Renal cortex interstitium (tissue), 11 donors: ENCODE measurements at regions not wholly inside any gene's neighbourhood (a gene's known extent, or its start where the extent isn't known, plus 50 kb on each side); places are given as distances from the start of the nearest gene placed in this dataset.
"Not testable (repeated sequence)": the region's sequence is repeated elsewhere in the genome, so short reads cannot be mapped to it uniquely, and the experiment has no call there.

Source experiments
- DNase-seq, 11 donors: peaks; one replicate each; pipeline ENCODE4 v3.0.0-alpha.2; 2013; ENCODE audit warnings: low read depth in 9 of 11, low spot score in 4 of 11; ENCODE audit errors: extremely low read depth in 1 of 11

DNA sequence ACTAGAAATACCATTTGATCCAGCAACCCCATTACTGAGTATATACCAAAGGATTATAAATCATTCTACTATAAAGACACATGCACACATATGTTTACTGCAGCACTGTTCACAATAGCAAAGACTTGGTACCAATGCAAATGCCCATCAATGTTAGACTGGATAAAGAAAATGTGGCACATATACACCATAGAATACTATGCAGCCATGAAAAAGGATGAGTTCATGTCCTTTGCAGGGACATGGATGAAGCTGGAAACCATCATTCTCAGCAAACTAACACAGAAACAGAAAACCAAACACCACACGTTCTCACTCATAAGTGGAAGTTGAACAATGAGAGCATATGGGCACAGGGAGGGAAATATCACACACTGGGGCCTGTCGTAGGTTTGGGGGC, 106.0 kb downstream of the SPATA18 start:
- DNase-seq = not testable (repeated sequence)

- DNase-seq = no peak
These were observed 106.7 kb downstream of the SPATA18 start for GRCh38 chr4:52157641-52158316.

- DNase-seq = no peak
These were observed 109.8 kb downstream of the SPATA18 start for GRCh38 chr4:52160859-52161258.

DNA sequence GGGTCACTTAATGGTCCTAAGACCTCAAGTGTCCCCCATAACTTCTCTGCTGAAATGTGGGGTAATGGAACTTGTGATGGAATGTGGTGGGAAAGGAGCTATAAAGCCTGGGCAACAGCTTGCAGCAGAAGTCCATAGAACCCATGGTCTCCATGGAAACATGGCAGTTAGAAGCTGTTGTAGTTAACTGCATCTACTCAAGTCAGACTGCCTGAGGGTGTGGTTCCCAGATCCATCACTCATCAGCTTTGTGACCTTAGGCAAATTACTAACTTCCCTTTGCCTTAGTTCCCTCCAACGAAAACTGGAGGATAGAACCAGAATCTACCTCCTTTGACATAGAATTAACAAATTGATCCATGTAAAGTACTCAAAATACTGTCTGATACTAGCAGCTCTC, 113.0 kb downstream of the SPATA18 start:
- no peak for DNase-seq

- no peak for DNase-seq
These were observed 121.1 kb downstream of the SPATA18 start for GRCh38 chr4:52172166-52172565.

DNA sequence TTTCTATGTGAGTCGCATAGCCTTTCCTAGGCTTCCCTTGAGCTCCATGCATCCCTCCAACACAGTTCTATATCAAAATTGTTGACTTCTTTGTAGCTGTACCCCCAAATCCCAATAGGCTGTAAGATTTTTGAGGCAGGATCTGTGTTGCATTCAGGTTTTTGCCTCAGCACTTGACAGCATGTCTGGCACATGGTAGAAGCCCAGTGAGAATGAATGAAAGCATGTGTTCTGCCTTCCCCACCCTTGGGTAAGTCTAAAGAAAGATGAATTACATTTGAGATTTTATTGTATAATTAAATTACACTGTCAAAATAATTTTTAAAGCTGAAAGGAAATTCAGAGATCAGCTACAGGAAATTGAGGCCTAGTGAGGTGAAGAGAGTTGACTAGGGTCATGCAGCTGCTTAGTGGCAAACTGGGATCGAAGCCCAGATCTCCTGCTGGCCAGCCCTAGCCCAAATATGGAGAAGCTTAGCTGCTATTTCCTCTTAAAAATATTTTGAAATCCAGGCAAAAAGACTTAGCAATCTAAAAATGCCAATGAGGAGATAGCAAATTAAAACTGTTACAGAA, 122.5 kb downstream of the SPATA18 start:
- DNase-seq = peak in 5 of 11 donors; percentile 21 to 63 (median 46)

- DNase-seq = no peak
These were observed 136.5 kb downstream of the SPATA18 start for GRCh38 chr4:52187603-52188002.

DNA sequence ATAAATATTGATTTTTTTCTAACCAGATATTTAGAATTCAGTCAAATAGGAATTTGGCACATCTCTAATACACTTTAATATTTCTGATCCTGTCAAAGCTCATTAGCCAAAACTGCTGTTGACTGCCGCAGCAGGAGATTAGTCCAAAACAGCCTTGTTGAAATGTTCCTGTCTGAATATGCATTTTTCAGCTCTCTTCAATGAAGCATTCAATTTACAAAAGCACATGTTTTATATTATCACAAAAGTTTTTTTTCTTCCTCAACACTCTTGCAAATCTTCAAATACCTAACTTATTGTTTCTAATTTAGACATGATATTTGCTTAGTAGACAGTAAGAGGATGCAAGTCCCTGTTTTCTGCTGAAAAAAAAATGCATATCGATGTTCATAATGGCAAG, 140.9 kb downstream of the SPATA18 start:
- no peak for DNase-seq

DNA sequence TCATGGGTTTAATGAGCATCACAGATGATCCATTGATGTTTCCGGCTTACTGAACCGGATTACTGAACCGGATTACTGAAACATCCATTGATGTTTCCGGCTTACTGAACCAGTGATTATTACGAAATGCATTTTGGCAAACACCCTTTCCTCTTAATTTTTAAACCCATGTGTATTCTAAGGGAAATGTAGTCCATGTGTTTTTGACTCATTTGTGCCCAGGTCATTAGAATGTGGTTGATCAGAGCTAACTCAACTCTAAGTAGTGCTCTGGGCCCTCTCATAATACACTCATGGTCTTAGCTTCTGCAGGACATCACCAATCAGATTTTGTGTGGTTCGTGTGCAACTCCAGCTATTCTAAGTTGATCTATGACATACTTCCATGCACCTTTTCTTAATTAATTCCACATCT, 141.6 kb downstream of the SPATA18 start:
- DNase-seq = no peak

GRCh38 chr4:52195869-52196268, 144.8 kb downstream of the SPATA18 start:
- DNase-seq = no peak

DNA sequence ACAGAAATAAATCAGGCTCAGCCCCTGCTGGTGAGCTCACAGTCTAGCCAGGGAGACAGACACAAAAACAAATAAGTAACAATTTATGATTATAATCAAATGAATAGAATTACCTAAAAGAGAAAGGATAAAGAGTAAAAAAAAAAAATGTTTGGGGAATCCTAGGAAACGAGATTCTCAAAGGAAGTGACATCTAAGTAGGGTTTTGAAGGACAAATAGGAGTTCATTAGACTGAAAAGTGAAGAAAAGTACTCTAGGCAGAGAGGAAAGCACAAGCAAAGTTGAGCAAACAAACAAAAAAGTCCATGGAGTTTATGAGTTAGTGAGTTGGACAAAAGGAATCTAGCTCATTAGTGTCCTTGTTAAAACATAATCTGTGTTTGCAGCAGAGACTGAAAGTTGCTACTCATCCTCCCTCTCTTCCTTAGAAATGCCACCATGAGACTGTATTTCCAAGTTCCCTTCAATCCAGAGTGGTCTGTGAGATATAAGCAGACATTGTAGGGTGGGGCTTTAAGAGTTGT, 145.6 kb downstream of the SPATA18 start:
- no peak for DNase-seq

DNA sequence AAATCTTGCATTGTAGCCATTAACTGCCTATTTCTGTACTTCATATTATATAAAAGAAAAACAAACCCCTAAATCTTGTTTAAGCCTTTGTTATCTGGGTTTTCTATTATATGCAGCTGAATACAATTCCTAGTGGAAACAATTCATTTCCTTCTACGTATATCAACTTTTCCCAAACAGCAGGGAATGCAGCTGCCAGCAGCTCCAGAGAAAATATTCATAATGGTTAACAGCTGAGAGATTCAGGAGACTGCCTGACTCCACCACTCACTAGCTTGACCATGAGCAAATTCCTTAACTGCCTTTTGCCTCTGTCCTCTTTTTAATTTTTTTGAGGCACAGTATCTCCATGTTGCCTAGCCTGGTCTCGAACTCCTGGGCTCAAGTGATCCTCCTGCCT, 146.2 kb downstream of the SPATA18 start:
- DNase-seq = peak in 3 of 11 donors; percentile 34 to 51 (median 38)

DNA sequence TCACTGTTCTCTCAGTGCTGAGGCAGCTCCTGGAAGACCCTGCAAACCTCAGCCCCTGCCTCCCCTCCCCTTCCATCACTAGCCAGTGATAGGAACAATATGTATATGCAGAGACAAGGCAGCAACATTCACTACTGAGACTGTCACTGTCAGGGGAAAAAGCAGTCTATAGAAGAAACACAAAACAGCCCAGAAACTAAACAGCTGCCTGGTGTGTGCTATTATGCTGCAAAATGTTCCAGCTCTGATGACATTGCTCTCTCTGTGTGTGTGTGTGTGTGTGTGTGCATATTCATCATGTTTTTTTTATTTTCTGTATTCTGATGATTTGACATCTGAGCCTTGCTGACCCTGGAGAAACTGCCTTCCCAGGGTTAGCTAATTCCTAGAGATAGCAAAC, 147.2 kb downstream of the SPATA18 start:
- peak in 6 of 11 donors; percentile 16 to 55 (median 44) for DNase-seq

- DNase-seq = no peak
These were observed 148.7 kb downstream of the SPATA18 start for GRCh38 chr4:52199574-52200338.

- no peak for DNase-seq
These were observed 149.2 kb downstream of the SPATA18 start for GRCh38 chr4:52200339-52200725.

- DNase-seq = no peak
These were observed 150.6 kb downstream of the SPATA18 start for GRCh38 chr4:52201715-52202114.

DNA sequence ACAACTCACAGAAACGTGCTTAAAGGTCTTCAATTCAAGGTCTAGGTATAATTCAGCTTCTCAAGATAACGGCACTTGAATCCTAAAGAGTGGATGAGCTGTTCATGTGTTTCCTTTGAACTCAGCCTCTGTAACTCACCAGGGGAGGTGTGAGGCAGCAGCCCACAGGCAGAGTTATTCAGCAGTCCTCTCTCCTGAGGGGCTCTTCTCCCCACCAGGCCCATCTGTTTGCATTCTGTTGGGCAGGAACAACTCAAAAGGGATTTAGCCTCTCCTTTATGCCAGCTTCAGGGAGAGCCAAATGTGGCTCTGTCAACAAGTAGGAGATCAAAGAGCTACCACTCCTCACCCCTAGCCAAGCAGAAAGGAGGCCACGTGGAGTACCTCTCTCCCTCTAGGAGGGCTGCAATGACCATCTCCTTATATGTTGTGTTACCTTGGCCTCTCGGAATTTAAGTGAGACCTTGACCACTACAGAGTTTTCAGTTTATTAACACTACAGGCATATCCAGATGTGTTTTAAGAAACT, 151.2 kb downstream of the SPATA18 start:
- no peak for DNase-seq

DNA sequence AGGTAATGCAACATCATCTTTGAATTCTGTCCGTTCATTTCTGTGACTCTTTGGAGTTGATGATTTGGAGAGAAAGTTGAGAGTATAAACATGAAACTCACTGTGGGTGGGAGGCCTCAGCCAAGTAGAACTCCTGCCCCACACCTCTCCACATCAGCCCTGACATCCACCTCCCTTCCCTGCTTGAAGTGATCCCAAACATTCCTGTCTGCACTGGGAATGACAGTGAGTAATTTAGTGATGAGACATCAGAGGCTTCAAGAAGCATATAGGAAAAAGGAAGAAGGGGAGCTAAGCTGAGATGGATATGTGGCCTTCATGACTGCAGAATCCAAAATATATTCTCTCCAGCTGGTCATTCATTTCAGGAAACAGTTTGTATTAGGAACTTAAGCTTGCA, 151.8 kb downstream of the SPATA18 start:
- DNase-seq = no peak

GRCh38 chr4:52203351-52203750, 152.2 kb downstream of the SPATA18 start:
- DNase-seq = no peak

GRCh38 chr4:52204921-52205320, 153.8 kb downstream of the SPATA18 start:
- no peak for DNase-seq
